M059J (cell line): ENCODE measurements at regions not wholly inside any gene's neighbourhood (a gene's known extent, or its start where the extent isn't known, plus 50 kb on each side); places are given as distances from the start of the nearest gene placed in this dataset.

Experiments used
- DNase-seq: peaks from one replicate; pipeline ENCODE4 v3.0.0-alpha.2; 2012; ENCODE audit warnings: low read depth

DNA sequence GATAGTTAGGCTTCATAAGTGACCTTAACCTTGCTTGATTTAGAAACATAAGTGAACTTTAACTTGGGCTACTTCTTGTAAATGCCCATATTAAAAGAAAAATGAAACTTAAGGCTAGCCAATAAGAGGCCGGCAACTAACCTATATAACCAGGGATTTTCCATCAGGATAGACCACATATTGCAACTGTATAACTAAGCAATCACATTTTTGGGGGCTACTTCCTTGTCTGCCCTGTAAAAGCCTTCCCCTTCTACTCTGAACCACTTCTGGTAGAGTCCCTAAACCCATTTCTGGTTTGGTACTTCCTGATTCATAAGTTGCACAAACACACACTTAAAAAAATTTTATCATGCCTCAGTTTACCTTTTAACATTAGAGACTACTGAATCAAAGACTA lies 150.9 kb upstream of the UBE2E2 start:
- no peak for DNase-seq

DNA sequence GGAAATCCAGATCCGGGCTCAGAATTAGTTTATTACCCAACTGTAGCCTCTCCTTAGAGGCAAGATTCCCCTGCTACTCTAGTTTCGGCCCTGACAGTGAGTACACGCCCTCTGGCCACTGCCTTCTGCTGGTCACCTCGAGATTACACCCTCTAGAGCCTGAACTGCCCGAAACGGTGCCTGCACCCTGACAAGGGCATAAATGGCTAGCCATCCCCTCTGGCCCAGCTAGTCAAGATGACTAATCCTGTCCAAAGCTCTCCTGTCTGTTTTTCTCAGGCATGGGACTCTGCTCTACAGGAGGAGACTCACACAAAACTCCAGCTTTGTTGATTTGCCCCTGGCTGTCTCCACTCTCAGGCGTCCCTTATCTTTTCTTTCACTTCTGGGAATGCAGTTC lies 150.5 kb upstream of the UBE2E2 start:
- DNase-seq, result peak; percentile 49

DNA sequence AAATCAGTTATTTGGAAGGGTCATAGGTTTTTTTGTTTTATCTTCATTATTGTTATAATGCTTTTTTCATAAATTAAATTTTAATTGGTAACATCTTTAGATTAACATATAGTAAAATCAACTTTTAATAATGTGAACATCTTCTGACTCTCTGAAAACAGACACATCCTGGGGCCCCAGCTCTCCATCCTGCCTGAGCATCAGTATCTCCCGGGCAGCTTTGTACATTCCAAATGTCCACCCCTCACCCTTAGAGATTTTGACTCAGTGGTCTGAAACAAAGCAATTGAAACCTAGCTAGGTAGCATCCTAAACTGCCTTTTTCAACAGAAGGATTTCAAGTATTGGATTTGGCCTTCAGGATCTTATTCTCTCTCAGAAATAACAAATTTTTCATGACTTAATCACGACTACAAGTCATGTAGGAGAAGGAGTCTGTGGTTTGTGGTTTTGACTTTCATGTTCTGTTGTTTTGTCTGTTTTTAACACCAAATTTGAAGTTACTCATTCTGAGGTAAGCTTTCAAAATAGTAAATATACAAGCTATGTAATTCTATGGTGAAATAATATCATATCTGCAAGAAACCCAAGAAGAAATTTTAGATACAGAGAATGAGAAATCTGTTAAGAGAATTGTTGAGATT lies 147.3 kb upstream of the UBE2E2 start:
- peak; percentile 68 for DNase-seq

DNA sequence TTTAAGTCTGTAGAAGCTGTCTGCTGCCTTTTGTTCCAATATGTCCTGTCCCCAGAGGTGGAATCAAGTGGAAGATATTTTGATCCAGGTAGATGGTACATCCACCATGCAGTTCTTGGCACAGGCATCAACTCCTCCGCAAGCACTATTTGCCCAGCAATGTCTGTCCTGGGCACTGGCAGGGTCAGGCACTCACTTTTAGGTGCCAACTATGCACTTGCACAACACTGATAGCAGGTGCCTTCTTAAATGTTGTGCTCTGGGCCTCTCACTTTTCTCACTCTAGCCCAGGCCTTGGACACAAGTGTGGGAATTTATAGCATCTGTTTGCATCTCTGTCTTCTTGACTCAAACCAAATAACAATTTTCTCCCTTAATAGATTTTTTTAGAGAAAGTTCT lies 140.5 kb upstream of the UBE2E2 start:
- DNase-seq, result no peak

DNA sequence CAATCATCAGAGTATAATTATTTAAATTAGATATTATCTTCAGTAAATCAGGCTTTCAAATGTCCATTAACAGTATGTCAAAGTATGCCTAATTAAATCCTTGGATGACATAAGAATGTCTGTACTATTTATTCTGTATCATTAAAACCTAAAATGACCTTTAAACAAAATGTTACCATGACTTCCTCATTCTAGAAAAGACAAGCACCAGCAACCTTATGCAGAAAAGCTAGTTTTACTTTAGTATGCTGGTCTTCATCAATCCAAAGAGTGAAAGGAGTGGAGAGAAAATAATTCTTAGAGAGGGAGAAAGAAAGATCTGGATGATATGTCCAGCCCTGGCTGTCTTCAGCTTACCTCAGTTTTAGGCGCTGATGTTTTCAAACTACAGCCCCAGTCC lies 140.1 kb upstream of the UBE2E2 start:
- DNase-seq, result no peak

DNA sequence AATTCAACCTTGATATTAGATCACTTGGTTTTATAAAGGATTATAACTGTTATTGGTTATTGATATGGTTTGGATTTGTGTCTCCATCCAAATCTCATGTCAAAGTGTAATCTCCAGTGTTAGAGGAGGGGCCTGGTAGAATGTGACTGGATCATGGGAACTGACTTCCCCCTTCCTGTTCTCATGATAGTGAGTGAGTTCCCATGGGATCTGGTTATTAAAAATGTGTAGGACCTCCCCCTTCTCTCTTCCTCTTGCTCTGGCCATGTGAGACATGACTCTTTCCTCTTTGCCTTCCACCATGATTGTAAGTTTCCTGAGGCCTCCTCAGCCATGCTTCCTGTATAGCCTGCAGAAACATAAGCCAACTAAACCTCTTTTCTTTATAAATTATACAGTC lies 136.0 kb upstream of the UBE2E2 start:
- no peak for DNase-seq

DNA sequence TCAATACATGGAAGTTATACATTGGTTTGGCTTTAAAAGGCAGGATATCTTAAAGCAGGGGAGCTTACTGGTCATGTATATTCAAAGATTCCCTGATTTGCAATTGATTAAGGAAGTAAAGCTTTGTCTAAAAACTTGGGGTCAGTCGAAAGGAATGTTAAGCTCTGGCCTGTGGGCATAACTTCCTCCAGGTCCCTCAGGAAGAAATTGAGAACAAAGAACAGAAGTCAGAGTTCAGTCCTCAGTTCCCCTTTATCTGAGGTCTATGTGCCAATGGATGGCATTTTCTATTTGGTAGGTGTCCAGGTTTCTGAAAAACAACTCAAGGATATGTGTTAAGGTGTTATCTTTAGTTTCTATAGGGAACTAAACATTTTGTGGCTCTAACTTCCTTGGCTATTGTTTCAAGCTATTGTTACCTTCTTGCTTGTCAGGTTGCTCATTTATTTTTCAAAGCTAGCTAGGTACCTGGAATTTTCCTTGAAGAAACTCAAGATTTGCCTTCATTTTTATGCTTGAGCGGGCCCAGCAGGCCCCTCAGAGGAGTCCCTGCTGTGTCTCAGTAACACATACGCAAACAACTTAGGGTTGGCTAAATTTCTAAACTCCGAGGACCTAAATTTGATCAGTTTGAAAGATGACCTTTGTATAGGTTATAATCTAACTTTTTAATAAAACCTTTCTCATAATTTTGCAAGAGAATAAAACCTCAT lies 135.0 kb upstream of the UBE2E2 start:
- no peak for DNase-seq

DNA sequence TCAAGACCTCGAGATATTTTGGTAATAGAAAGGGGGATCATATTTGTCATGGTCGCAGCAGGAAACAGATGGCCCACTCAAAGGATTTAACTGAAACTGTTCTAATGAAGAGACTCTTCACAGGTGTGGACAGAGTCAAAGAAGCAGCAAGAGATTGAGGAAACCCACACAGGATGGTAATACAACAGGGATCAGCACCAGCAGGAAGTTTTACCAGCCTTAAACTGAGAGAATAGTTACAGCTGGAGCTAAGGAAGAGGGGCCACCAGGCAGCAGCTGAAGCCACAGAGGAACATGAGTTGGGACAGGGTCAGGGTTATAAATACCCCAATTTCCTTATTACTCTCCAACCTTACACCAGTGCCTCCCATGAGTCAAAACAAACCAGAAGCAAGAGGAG lies 131.8 kb upstream of the UBE2E2 start:
- no peak for DNase-seq

DNA sequence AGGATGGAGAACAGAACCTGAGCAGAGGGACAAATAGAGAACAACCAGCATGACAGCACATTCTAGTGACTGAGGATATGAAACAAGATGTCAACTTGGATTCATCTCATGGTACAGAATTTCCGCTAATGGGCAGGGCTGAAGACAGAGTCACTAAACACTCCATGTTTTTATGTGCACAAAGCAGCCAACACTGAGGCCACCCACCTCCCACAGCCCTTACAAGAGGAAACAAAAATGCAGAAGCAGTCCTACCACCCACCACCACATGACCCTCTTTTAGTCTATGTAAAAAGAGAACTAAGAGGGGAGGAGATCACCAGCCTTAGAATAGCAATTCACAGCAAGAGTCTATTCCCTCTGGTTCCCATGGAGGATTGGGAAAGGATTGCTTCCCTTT lies 131.4 kb upstream of the UBE2E2 start:
- DNase-seq, result no peak

DNA sequence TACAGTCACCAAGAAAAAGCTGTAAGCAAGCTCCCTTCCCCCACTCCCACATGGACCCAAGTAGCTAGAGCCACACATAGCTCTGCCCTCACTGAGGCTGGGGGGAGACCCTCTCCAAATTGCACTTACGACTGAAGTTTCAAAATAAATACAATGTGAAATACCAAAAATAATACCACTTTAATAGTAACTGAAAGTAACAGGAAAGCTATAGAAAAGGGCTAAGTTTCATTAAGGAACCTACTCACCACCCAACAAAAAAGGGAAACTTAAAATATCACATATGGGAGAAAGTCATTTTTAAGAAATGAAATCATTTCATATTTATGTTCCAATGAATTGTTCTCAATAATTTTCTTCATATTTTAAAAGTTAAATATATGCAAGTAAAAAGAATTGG lies 130.4 kb upstream of the UBE2E2 start:
- DNase-seq, result no peak

DNA sequence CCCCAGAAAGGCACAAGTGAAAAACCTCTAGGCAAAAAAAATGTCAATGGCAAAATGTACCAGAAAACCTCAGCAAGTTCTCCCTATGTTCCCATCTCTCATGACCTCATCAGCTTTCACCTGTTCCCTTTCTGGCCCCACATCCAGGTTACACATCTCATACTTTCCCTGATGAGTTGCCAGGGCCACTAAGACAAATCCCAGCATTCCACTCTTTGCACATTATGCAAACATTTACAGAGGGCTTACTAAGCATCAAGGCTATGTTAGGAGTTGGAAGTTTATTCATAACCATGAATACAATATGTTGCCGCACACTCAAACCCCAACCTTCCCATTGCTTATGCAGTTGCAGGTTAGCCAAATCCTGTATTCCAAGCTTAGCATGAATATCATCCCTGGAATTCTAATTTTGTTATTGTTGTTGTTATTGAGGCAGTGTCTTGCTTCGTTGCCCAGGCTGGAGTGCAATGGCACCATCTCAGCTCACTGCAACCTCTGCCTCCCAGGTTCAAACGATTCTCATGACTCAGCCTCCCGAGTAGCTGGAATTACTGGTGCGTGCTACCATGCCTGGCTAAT lies 129.3 kb upstream of the UBE2E2 start:
- no peak for DNase-seq

DNA sequence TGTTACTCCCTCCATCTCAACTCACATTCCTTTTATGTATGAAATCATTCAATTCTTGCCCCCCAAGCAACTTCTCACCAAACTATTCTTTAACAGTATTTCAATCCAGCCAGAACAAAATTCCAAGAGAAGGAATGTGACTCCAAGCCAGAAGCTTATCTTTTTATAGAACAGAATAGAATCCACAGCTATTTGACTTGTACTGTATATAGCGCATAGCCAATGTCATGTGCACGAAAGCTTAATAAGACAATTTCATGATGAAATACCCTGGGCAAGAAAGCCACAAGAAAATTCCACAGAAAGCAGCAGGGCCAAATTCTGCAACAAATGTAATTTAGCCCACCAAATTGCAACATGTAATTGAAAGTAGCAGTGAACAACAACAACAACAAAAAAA lies 127.6 kb upstream of the UBE2E2 start:
- no peak for DNase-seq

DNA sequence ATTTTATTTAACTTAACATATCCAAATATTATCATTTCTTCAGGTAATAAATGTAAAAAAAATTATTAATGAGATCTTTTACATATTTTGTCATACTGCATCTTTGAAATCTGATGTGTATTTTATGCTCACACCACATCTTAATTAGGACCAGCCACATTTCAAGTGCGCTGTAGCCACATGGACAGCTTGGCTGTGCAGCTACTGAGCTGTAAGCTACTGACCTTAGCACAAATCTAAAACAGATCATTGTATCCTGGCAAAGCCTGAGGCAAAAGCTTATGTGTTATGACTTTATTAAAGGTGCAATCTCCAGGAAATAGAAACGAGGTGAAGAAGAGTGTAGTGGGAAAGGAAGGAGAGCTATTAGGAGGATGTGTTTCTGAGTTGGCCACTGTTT lies 126.7 kb upstream of the UBE2E2 start:
- DNase-seq, result no peak

DNA sequence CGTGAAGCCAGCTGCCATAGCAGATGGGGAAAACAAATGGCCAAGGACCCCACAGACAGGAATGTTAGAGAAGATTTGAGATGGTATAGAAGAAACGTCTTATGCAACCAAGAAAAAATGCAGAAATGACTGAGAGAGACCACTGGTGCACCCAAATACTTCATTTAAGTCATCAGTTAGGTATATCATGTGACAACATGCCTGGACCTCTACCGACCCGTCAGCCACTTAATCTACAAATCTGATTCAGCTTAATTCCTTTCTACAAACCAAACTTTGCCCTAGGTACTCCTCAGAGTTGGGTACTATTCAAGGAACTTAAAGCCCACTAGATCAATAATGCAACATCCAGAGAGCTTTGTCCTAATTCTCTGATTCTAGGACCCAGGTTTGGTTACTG lies 126.0 kb upstream of the UBE2E2 start:
- DNase-seq, result no peak

DNA sequence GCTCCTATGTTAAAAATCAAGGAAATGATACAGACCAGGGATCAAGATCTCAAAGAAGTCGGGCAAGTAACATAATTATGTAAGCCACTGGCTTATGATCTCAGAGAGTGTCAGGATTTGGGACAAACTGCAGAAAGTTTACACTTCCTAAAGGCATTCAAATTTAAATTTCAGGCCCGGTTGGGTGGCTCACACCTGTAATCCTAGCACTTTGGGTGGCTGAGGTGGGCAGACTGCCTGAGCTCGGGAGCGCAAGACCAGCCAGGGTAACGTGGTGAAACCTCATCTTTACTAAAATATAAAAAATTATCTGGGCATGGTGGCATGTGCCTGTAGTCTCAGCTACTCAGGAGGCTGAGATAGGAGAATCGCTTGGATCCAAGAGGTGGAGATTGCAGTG lies 124.4 kb upstream of the UBE2E2 start:
- no peak for DNase-seq

DNA sequence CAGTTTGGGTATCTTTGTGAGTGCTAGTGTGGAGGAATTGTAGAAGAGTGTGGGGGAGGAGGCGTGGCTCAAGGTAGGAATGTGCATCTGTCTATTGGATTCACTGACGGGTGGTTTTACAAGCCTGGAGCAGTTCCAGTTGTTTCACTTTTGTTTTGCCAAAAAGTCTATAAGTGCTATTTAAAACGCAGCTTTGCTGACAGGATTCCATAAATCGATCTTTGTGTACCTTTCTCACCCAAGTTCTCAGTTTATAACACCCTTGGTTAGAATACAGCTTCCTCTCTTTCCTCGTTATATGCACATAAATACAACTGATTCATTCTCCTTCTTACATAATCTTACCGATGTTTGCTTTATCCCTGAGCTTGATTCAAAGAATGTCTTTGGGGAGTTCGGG lies 123.2 kb upstream of the UBE2E2 start:
- DNase-seq, result peak; percentile 13

DNA sequence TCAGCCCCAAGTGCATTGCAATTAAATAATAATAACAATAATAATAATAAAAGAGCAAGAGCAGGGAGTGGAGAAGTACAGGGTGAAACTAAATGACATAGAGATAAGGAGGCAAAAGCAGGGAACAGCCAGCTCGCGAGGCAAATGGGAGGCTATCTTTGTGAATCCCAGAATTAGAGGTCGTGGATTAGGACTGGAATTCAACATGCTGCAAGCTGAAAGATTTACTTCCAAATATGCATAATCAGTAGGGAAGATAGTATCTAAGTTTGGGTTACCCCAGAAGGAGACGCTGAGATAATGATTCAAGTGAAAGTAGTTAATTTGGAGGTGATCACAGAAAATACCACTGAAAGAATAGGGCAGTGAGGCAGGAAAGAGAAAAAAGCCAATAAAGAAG lies 119.4 kb upstream of the UBE2E2 start:
- DNase-seq, result no peak

DNA sequence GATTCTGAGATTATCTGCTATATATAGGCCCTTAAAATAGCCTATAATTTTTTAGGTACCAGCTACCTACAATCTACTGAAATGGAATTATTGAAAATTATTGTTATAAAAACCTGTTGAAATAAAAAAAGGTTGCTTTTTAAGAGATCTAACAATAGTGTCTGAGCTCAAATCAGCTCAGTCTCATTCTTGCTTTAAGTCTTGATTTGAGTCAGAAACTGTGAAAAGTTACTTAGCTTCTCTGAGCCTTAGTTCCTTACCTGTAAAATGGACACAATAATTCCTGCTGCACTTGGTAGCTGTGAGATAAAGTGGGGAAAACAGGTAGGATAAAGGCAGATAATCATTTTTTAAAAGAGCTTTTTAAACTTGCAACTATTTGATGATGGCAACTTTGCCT lies 118.8 kb upstream of the UBE2E2 start:
- no peak for DNase-seq

DNA sequence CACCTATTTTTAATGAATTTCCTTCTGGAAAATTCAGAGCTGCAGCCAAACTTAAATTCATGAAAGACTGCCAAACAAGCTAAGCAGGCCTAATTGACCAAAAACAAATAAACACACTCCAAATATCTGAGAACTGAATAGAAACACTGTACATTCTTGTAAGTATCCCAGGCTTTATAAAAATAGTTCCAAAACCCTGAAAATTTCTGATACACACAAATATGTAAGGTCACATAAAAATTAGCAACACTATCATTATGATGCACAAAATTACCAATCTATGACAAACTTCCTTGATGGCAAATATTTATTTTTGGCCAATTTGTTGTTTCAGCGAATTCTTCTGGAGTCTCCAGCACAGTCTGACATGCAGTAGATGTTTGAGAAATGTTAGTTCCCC lies 117.9 kb upstream of the UBE2E2 start:
- DNase-seq, result no peak

DNA sequence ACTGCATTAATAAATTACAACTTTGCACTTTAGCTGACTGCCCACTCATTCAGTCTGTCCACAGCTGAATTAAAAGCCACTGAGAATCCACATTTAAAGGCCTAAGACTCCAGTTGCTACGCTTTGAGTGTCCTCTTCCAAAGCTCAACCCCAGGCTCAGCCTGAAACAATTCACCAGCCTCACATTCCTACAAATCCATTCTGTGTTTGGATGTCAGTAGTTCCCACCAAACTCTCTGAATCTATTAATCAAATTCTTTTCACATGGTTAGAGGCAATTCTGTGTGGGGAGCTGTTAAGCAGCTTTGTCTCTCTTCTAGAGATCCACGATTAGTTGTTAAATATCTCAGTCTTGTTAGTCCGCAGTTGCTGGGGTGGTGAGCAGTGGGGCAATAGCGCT lies 116.8 kb upstream of the UBE2E2 start:
- DNase-seq, result no peak

DNA sequence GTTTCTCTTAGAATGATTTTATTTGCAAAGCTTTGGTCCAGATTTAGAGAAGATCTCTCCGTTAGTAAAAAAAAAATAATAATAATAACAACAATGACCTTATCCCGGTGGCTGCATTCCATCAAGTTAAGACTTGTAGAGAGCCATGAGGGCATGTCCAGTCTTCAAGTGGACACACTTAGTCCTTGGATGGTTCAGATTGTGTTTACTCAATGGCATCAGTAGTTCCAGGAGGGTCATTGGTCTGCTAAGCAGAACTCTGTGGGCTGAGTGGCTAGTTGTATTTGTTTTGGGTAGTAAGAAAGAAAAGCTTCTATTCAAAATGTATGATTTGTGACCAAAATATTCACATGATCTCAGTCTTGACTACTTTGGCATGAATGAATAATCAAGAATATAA lies 116.3 kb upstream of the UBE2E2 start:
- no peak for DNase-seq

DNA sequence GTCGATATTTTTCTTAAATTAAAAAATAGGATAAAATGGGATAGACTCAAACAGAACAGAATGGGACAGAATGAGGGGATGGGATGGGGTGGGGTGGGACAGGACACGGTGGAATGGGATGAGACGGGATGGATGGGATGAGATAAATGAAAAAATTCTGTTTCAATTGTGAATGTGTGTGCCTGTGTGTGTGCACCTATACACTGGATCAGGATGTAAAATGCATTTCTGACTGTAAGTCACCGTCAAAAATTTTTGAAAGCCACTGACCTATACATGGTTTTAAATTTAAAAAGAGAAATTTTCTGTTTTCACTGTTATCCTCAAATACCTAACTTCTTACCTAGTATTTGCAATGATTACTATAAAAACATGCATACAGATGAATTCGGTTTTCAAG lies 108.7 kb upstream of the UBE2E2 start:
- DNase-seq, result no peak

DNA sequence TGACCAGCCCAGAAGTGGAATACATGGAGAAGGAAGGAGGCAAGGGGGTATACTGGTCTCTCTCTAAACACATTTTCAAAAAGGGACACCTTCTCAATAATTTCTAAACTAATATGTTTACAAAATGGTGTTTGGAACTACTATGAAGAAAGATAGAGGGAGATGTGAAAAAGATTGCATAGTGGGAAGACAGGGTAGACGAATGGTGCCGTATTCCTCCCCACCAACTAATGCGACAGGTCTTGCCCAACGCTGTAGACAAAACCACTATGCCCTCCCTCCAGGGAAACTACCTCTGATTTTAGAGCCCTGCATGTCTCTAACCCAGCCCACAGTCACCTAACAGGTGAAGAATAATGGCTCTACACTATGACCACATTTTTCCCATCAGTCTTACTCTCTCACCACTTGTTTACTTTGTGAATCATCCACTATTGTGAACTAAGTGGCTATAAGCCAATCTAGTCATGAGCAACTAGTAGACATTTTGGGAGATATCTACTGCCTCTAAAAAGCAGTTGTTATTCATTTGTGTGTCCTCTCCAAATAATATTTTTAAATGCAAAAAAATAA lies 108.2 kb upstream of the UBE2E2 start:
- peak; percentile 68 for DNase-seq
